HG03135 (cell line): ENCODE measurements at regions not wholly inside any gene's neighbourhood (a gene's known extent, or its start where the extent isn't known, plus 50 kb on each side); places are given as distances from the start of the nearest gene placed in this dataset.
"Not testable (repeated sequence)": the region's sequence is repeated elsewhere in the genome, so short reads cannot be mapped to it uniquely, and the experiment has no call there.

Source experiments
- ATAC-seq: cut with Tn5 transposase; IDR thresholded peaks from one replicate; pipeline ENCODE4 v1.9.1; 2021; ENCODE audit warnings: mild to moderate bottlenecking, moderate library complexity; ENCODE audit not compliant: unreplicated experiment

GRCh38 chr2:146997945-146998344 lies 846.9 kb upstream of the ACVR2A start:
- ATAC-seq: no peak

DNA sequence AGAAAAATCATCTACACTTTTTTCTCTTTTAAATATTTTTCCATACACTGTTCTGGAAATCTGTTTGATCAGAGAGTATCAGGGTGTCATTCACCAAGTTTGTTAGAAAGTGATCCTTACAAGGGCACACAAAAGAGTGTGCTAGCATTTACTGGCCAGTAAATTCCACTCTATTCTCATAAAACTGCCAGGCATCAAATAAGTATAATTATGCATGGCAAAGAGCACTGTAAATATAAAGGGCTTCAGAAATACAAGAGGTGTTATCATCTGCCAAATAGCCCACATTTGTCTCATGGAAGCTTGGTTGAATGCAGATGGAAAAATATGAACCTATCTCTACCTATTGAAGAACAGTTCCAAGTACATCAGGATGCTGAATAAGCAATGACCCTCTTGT lies 847.3 kb upstream of the ACVR2A start:
- no peak for ATAC-seq

DNA sequence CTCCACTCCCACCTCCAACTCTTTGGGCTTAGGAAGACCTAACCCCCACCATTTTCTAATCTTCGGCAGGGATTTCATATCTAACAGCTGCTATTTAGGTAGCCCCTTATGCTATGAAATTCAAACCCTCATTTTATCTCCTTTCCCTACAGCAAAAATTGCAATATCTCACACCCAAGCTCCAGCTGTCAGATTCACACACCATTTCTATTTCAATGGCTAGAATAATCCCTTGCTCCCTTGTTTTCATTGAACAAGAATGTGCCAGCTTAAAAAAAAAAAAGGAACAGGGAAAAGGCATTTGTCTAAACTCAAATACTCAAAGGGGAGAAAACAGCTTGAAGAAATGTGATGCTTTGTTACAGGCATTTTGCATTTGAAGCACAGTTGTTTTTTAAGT lies 850.6 kb upstream of the ACVR2A start:
- ATAC-seq: no peak

GRCh38 chr2:146992466-146992865 lies 852.4 kb upstream of the ACVR2A start:
- ATAC-seq: no peak

GRCh38 chr2:146992057-146992456 lies 852.8 kb upstream of the ACVR2A start:
- no peak for ATAC-seq

GRCh38 chr2:146990311-146991054 lies 854.3 kb upstream of the ACVR2A start:
- no peak for ATAC-seq

GRCh38 chr2:146989741-146990140 lies 855.1 kb upstream of the ACVR2A start:
- ATAC-seq: no peak

DNA sequence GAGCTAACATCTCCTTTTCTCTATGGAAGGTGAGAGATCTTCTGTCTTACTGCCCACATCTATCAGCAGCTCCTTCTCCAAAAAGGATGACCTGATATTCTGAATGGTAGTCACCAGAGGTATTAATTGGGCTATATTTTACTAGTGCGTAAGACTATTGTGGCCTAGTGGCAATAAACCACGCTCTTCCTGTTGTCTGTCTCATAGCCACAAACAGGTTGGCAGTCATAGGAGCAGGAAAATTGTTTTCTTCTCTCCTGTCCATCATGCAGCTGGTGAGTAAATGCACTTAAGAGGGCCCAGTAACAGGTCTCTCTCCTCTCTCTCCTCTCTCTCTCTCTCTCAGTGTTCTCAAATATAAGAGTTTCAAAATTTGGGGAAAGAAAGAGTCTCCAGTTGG lies 856.8 kb upstream of the ACVR2A start:
- ATAC-seq: no peak

- no peak for ATAC-seq
Observed at GRCh38 chr2:146986161-146986560, 858.7 kb upstream of the ACVR2A start.

DNA sequence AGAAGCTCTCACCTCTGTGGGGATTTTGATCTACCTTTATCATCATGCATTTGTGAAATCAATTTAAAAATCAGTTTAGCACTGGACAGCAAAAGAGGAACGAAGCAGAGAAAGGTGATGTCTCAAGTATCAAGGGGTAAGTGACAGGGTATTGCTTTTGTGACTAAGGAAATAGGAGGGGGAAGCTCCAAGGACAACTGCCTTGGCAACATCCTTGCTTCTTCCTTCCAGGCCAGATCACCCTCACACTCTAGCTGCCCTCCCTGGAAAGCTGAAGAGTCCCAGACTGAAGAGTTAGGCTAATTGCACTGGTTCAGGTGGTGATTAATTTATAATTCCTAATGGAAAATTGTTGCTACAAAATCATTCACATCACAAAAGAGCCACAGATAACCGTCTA lies 859.1 kb upstream of the ACVR2A start:
- no peak for ATAC-seq

GRCh38 chr2:146984014-146984413 lies 860.8 kb upstream of the ACVR2A start:
- no peak for ATAC-seq

- no peak for ATAC-seq
Observed at GRCh38 chr2:146982393-146982846, 862.4 kb upstream of the ACVR2A start.

GRCh38 chr2:146981921-146982320 lies 862.9 kb upstream of the ACVR2A start:
- ATAC-seq: no peak

GRCh38 chr2:146979746-146980145 lies 865.1 kb upstream of the ACVR2A start:
- no peak for ATAC-seq

GRCh38 chr2:146978577-146979555 lies 866.0 kb upstream of the ACVR2A start:
- ATAC-seq: no peak

DNA sequence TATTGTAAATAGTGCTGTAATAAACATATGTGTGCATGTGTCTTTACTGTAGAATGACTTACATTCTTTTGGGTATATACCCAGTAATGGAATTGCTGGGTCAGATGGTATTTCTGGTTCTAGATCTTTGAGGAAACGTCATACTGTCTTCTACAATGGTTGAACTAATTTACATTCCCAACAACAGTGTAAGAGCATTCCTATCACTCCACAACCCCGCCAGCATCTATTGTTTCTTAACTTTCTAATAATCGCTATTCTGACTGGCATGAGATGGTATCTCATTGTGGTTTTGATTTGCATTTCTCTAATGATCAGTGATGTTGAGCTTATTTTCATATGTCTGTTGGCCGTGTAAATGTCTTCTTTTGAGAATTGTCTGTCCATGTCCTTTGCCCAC lies 873.8 kb upstream of the ACVR2A start:
- ATAC-seq: not testable (repeated sequence)

DNA sequence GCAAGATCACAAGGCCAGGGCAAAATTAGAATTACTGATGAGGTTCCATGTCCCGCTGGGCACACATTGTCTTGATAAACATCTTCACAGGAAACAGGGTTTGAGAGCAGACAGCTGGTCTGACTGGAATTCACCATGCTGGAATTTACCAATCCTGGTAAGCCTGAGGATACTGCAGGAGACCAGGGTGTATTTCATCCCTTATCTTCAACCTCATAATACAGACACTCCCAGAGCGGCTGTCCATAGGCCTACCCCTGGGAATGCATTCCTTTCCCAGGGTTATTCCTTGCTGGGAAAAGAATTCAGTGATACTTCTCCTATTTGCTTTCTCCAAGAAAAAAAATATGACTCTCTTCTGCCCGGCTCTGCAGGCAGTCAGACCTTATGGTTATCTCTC lies 875.1 kb upstream of the ACVR2A start:
- not testable (repeated sequence) for ATAC-seq

- no peak for ATAC-seq
Observed at GRCh38 chr2:146964494-146964893, 880.3 kb upstream of the ACVR2A start.

- ATAC-seq: no peak
Observed at GRCh38 chr2:146954544-146954943, 890.3 kb upstream of the ACVR2A start.

- ATAC-seq: no peak
Observed at GRCh38 chr2:146952696-146953095, 892.1 kb upstream of the ACVR2A start.

- no peak for ATAC-seq
Observed at GRCh38 chr2:146950911-146951310, 893.9 kb upstream of the ACVR2A start.

- ATAC-seq: no peak
Observed at GRCh38 chr2:146950361-146950760, 894.5 kb upstream of the ACVR2A start.
